ENCODE measurements at regions not wholly inside any gene's neighbourhood (a gene's known extent, or its start where the extent isn't known, plus 50 kb on each side); places are given as distances from the start of the nearest gene placed in this dataset.

- Histone ChIP-seq H3K4me3 (ENCODE audit: low read depth, low read length, poor library complexity, severe bottlenecking) (no peak overlapping the region), H3K27me3 (replicated peaks; ENCODE audit: insufficient read depth, low read depth, low read length, poor library complexity) (no peaks in the 10 kb centered on the region), H3K27ac (ENCODE audit: low read depth, low read length, poor library complexity, severe bottlenecking) (no peak overlapping the region), H3K9me3 (ENCODE audit: low read depth, low read length, poor library complexity, severe bottlenecking) (no peaks in the 10 kb centered on the region), H3K4me1 (ENCODE audit: insufficient read depth, low read length, poor library complexity, severe bottlenecking) (peaks cover 10% of the 10 kb centered on the region), H3K36me3 (ENCODE audit: insufficient read depth, low read length, poor library complexity, severe bottlenecking) (no peaks in the 10 kb centered on the region)
- BruUV-seq (replicated peaks), result no TSS peak
- CTCF ChIA-PET, result no interaction called here
- POLR2A ChIA-PET (ENCODE audit: low non-redundant PET), result no interaction called here
- intact Hi-C loops (cut with micrococcal nuclease; ENCODE audit: unreplicated experiment), result no loop called here
- TF ChIP-seq CTCF (conservative IDR thresholded peaks at IDR 0.05; ENCODE audit: low read depth, low read length) (no peak), EZH2 (IDR thresholded peaks at IDR 0.05; ENCODE audit: borderline replicate concordance, low read depth, low read length, poor library complexity, severe bottlenecking) (no peak)
- DNase-seq (ENCODE audit: low spot score), result peak; percentile 5
These were observed 678.5 kb downstream of the USP25 start for GRCh38 chr21:16408280-16408679.

- CTCF ChIA-PET, result no interaction called here
These were observed 679.6 kb downstream of the USP25 start for GRCh38 chr21:16409352-16409751.

GRCh38 chr21:16418226-16418625 lies 688.4 kb downstream of the USP25 start:
- ChIA-PET CTCF (no interaction called here), POLR2A (ENCODE audit: low non-redundant PET) (interaction anchor here (0.6 to 0.7 kb wide), 2 partner anchors 141 to 821 kb away, joined by 3 read pairs; no protein-coding TSS in a partner anchor)
- no peaks in the 10 kb centered on the region for H3K4me1 ChIP-seq (ENCODE audit: insufficient read depth, low read length, poor library complexity, severe bottlenecking)
- TF ChIP-seq CTCF (conservative IDR thresholded peaks at IDR 0.05; ENCODE audit: low read depth, low read length), result no peak
- TF ChIP-seq EZH2 (IDR thresholded peaks at IDR 0.05; ENCODE audit: borderline replicate concordance, low read depth, low read length, poor library complexity, severe bottlenecking), result no peak
- H3K27me3 ChIP-seq (replicated peaks; ENCODE audit: insufficient read depth, low read depth, low read length, poor library complexity), result no peaks in the 10 kb centered on the region
- intact Hi-C loops (cut with micrococcal nuclease; ENCODE audit: unreplicated experiment), result no loop called here
- H3K9me3 ChIP-seq (ENCODE audit: low read depth, low read length, poor library complexity, severe bottlenecking), result no peaks in the 10 kb centered on the region
- BruUV-seq (replicated peaks), result no TSS peak
- DNase-seq (ENCODE audit: low spot score), result no peak
- no peak overlapping the region for H3K4me3 ChIP-seq (ENCODE audit: low read depth, low read length, poor library complexity, severe bottlenecking)
- no peaks in the 10 kb centered on the region for H3K36me3 ChIP-seq (ENCODE audit: insufficient read depth, low read length, poor library complexity, severe bottlenecking)
- H3K27ac ChIP-seq (ENCODE audit: low read depth, low read length, poor library complexity, severe bottlenecking), result no peak overlapping the region

More at GRCh38 chr21:16409352-16409751, 679.6 kb downstream of the USP25 start:
- DNase-seq (ENCODE audit: low spot score), result no peak
- Histone ChIP-seq H3K36me3 (ENCODE audit: insufficient read depth, low read length, poor library complexity, severe bottlenecking) (no peaks in the 10 kb centered on the region), H3K4me3 (ENCODE audit: low read depth, low read length, poor library complexity, severe bottlenecking) (no peak overlapping the region), H3K9me3 (ENCODE audit: low read depth, low read length, poor library complexity, severe bottlenecking) (no peaks in the 10 kb centered on the region), H3K27me3 (replicated peaks; ENCODE audit: insufficient read depth, low read depth, low read length, poor library complexity) (no peaks in the 10 kb centered on the region), H3K4me1 (ENCODE audit: insufficient read depth, low read length, poor library complexity, severe bottlenecking) (peaks cover 10% of the 10 kb centered on the region), H3K27ac (ENCODE audit: low read depth, low read length, poor library complexity, severe bottlenecking) (no peak overlapping the region)
- BruUV-seq (replicated peaks), result no TSS peak
- intact Hi-C loops (cut with micrococcal nuclease; ENCODE audit: unreplicated experiment), result no loop called here
- TF ChIP-seq CTCF (conservative IDR thresholded peaks at IDR 0.05; ENCODE audit: low read depth, low read length) (no peak), EZH2 (IDR thresholded peaks at IDR 0.05; ENCODE audit: borderline replicate concordance, low read depth, low read length, poor library complexity, severe bottlenecking) (no peak)
- POLR2A ChIA-PET (ENCODE audit: low non-redundant PET), result no interaction called here

All from A673 (cell line).